Omental fat pad (tissue), 3 donors: ENCODE measurements at regions not wholly inside any gene's neighbourhood (a gene's known extent, or its start where the extent isn't known, plus 50 kb on each side); places are given as distances from the start of the nearest gene placed in this dataset.

Experiments used
- ATAC-seq: fragments of 150-250 bp; one replicate; pipeline ENCODE4 v1.9.1; 2016; ENCODE audit warnings: mild to moderate bottlenecking, moderate library complexity; ENCODE audit not compliant: low FRiP score
- DNase-seq: peaks from one replicate; pipeline ENCODE4 v3.0.0-alpha.2; 2019; ENCODE audit warnings: low spot score
- TF ChIP-seq, protein P1 (sequence below), 3 donors: fragments of 450-650 bp; IDR thresholded peaks; one replicate each; pipeline ENCODE4 v1.5.1; 2016 to 2017; ENCODE audit warnings: antibody characterized with exemption in 3 of 3, mild to moderate bottlenecking in 3 of 3, moderate library complexity in 2 of 3

DNA sequence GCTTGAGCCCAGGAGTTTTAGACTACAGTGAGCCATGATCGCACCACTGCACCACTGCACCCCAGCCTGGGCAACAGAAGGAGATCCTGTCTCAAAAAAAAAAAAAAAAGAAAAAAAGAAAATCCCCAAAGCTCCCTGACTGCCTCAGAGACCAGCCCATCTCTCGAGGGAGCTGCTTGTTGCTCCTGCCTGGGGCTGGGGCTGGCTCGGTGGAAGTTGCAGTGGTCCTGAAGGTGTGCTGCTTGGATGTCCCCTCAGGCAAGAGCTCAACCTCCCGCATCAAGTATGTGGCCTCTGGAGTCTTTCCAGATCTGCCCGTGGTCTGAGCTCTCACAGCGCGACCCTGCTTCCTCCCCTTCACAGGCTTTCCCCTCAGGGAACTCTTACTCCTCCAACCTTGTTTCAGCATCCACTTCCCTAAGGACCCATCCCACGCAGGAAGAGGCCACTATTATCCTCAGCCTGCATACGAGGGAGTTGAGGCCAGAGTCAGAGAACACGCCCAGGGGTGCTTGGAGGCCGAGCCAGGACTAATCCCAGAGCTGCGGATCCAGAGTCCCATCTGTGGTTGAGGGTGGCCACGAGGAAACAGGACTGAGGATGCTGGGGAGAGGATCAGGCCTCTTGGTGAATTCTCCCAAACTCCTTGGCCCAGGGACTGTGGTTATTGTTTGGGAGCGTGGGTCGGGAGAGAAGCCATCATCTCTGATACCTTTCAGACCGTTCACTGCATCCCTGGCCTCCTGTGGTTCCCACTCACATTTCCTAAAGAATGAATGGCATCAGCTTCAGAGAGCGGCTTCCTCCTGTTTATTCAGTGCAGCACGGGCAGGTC lies 624.6 kb downstream of the AACS start:
- TF ChIP-seq, protein P1, sequence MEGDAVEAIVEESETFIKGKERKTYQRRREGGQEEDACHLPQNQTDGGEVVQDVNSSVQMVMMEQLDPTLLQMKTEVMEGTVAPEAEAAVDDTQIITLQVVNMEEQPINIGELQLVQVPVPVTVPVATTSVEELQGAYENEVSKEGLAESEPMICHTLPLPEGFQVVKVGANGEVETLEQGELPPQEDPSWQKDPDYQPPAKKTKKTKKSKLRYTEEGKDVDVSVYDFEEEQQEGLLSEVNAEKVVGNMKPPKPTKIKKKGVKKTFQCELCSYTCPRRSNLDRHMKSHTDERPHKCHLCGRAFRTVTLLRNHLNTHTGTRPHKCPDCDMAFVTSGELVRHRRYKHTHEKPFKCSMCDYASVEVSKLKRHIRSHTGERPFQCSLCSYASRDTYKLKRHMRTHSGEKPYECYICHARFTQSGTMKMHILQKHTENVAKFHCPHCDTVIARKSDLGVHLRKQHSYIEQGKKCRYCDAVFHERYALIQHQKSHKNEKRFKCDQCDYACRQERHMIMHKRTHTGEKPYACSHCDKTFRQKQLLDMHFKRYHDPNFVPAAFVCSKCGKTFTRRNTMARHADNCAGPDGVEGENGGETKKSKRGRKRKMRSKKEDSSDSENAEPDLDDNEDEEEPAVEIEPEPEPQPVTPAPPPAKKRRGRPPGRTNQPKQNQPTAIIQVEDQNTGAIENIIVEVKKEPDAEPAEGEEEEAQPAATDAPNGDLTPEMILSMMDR (IDR thresholded peaks at IDR 0.05), result no peak
- DNase-seq, result no peak
- ATAC-seq, result no peak

DNA sequence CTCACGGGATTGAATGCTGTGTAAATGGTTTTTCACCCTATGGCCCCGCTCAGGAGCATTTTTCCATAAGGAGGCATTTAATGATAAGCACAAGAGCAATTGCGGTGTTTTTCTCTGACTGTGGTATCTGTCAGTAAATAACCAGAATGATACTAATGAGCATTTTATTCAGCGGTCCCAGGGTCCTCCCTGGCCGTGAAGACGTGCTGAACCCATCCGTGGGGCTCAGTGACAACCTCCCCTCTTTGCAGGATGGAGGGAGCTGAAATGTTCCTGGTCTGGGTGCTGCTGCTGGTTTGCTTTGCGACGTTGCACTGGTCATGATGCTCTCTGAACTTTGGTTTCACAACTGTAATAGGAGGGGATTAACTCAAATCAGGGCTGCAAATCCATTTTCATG lies 625.6 kb downstream of the AACS start:
- DNase-seq (no peak), ATAC-seq (no peak)
- TF ChIP-seq, protein P1 (IDR thresholded peaks at IDR 0.05), result no peak

DNA sequence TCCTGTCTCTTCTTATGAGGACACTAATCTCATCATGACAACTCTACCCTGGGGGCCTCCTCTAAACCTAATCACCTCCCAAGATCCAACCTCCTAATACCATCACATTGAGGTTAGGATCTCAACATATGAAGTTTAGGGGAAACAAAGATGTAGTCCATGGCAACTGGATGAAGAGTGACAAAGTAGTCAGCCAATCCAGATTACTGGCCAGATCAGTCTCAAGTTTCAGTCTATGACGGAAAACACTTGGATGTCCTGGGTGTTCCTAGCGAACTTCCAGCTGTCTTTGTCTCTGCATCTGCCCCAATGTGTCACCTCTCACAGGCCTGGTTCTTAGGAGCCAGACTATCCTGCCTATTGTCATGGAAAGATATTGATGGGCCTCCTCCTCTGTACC lies 630.8 kb downstream of the AACS start:
- DNase-seq, result no peak
- TF ChIP-seq, protein P1 (IDR thresholded peaks at IDR 0.05), result no peak
- ATAC-seq, result no peak

- no peak for ATAC-seq
- DNase-seq, result no peak
- TF ChIP-seq, protein P1 (IDR thresholded peaks at IDR 0.05), result no peak
These were observed 639.6 kb downstream of the AACS start for GRCh38 chr12:125704803-125705202.

DNA sequence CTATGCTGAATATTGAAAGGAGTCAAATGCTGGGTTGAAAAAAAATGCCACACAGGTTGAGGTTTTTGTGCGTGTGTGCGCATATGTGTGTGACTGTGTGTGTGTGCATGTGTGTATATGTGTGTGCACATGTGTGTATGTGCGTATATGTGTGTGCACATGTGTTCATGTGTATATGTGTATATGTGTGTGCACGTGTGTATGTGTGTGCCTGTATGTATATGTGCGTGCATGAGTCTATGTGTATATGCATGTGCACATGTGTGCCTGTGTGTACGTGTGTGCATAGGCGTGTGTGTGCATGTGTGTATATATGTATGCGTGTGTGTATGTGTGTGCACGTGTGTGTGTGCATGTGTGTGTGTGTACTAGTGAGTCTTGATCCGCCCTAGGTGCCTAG lies 655.7 kb downstream of the AACS start:
- ATAC-seq, result no peak
- no peak for DNase-seq
- TF ChIP-seq, protein P1 (IDR thresholded peaks at IDR 0.05), result no peak

DNA sequence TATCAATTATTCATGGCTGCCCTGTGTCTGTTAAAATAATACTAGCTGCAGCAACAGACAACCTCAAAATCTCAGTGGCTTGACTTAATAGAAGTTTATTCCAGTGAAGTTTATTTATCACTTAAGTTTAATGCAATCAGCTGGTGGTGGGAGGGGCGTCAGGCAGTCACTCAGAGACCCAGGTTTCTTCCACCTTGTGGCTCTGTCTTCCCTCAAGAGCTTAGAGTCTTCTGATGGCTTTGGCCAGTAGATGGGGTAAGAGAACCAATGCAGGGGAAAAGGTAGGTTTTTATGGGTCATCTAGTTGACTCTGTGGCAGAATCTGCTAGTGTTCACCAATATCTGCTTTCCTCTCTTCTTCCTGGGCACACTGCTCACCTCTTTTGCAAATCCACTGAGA lies 668.9 kb downstream of the AACS start:
- TF ChIP-seq, protein P1 (IDR thresholded peaks at IDR 0.05), result no peak
- ATAC-seq (no peak), DNase-seq (no peak)

- DNase-seq (no peak), ATAC-seq (no peak)
- TF ChIP-seq, protein P1 (IDR thresholded peaks at IDR 0.05), result no peak
These were observed 673.0 kb downstream of the AACS start for GRCh38 chr12:125738211-125738610.
